HL-60 (cell line): ENCODE measurements at regions not wholly inside any gene's neighbourhood (a gene's known extent, or its start where the extent isn't known, plus 50 kb on each side); places are given as distances from the start of the nearest gene placed in this dataset.

Experiments
- POLR2AphosphoS5 ChIP-seq: IDR thresholded peaks from 2 replicates; pipeline ENCODE4 v1.6.1; 2012; ENCODE audit warnings: low read depth
- REST ChIP-seq: IDR thresholded peaks from 2 replicates; pipeline ENCODE4 v1.6.1; 2012; ENCODE audit warnings: low read depth; ENCODE audit not compliant: insufficient replicate concordance
- TF ChIP-seq, protein P1 (sequence below): IDR thresholded peaks from one replicate; pipeline ENCODE4 v1.5.1; 2011; ENCODE audit warnings: low read length, control low read depth, inconsistent platforms; ENCODE audit not compliant: insufficient read depth

GRCh38 chr15:24764375-24765171 is 89.0 kb downstream of the NPAP1 start:
- TF ChIP-seq POLR2AphosphoS5: no peak
- TF ChIP-seq, protein P1, sequence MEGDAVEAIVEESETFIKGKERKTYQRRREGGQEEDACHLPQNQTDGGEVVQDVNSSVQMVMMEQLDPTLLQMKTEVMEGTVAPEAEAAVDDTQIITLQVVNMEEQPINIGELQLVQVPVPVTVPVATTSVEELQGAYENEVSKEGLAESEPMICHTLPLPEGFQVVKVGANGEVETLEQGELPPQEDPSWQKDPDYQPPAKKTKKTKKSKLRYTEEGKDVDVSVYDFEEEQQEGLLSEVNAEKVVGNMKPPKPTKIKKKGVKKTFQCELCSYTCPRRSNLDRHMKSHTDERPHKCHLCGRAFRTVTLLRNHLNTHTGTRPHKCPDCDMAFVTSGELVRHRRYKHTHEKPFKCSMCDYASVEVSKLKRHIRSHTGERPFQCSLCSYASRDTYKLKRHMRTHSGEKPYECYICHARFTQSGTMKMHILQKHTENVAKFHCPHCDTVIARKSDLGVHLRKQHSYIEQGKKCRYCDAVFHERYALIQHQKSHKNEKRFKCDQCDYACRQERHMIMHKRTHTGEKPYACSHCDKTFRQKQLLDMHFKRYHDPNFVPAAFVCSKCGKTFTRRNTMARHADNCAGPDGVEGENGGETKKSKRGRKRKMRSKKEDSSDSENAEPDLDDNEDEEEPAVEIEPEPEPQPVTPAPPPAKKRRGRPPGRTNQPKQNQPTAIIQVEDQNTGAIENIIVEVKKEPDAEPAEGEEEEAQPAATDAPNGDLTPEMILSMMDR: no peak
- TF ChIP-seq REST: no peak
